Left lung (tissue), 4 donors: ENCODE measurements at regions not wholly inside any gene's neighbourhood (a gene's known extent, or its start where the extent isn't known, plus 50 kb on each side); places are given as distances from the start of the nearest gene placed in this dataset.

ENCODE experiments used
- ATAC-seq: fragments of 200-7000 bp; cut with Tn5 transposase; one replicate; pipeline ENCODE4 v1.9.1; 2020; ENCODE audit warnings: moderate library complexity
- DNase-seq, 4 donors: peaks; one replicate each; pipeline ENCODE4 v3.0.0-alpha.2; 2013 to 2020
- H3K27ac ChIP-seq, 2 donors: fragments of 200-600 bp; sonication (generic) in 1 of 2; one replicate each; pipeline versions ENCODE4 v1.5.0 to v1.8.0; 2020 to 2021
- H3K27me3 ChIP-seq, 2 donors: fragments of 200-600 bp; sonication (generic) in 1 of 2; one replicate each; pipeline versions ENCODE4 v1.5.0 to v1.8.0; 2020 to 2021
- H3K36me3 ChIP-seq, 2 donors: fragments of 200-600 bp; sonication (generic) in 1 of 2; one replicate each; pipeline versions ENCODE4 v1.5.0 to v1.8.0; 2020 to 2021
- H3K4me1 ChIP-seq, 2 donors: fragments of 200-600 bp; one replicate each; pipeline ENCODE4 v1.8.0; 2021
- H3K4me3 ChIP-seq, 2 donors: fragments of 200-600 bp; sonication (generic) in 1 of 2; one replicate each; pipeline versions ENCODE4 v1.5.0 to v1.8.0; 2020 to 2021; ENCODE audit warnings: mild to moderate bottlenecking in 1 of 2
- H3K9me3 ChIP-seq, 2 donors: fragments of 200-600 bp; sonication (generic) in 1 of 2; one replicate each; pipeline versions ENCODE4 v1.5.0 to v1.8.0; 2020 to 2021
- CTCF ChIP-seq, 2 donors: fragments of 200-600 bp; sonication (generic) in 1 of 2; IDR thresholded peaks; one replicate each; pipeline versions ENCODE4 v1.5.0 to v1.8.0; 2021; ENCODE audit warnings: antibody characterized with exemption in 2 of 2
- intact Hi-C, 2 donors: fragments of 100-400 bp; cut with DNase I; formaldehyde crosslinking; loops; one replicate each; pipeline versions ENCODE4 v1.11.2 to v1.14.2; 2022
- donor health status: DM: no; HTN: yes; CAD: no.
- donor health status: DM: no; HTN: no; CAD: no.

- H3K9me3 ChIP-seq: peaks cover 0 to 12% of the 10 kb centered on the region in 2 donors
- ATAC-seq (no peak), DNase-seq (peak in 2 of 4 donors; percentile 32 to 54)
- intact Hi-C loops: no loop called here
- no peak overlapping the region for H3K27ac ChIP-seq
- TF ChIP-seq CTCF (IDR thresholded peaks at IDR 0.05): no peak
- no peak overlapping the region for H3K4me3 ChIP-seq
- no peaks in the 10 kb centered on the region for H3K4me1 ChIP-seq
- H3K36me3 ChIP-seq: no peaks in the 10 kb centered on the region
- H3K27me3 ChIP-seq: no peaks in the 10 kb centered on the region
Observed at GRCh38 chr20:55406891-55407290, 598.4 kb downstream of the CBLN4 start.

- Histone ChIP-seq H3K4me3 (no peak overlapping the region), H3K36me3 (no peaks in the 10 kb centered on the region), H3K4me1 (no peaks in the 10 kb centered on the region), H3K27ac (no peak overlapping the region), H3K9me3 (peaks cover 0 to 3% of the 10 kb centered on the region in 2 donors), H3K27me3 (no peaks in the 10 kb centered on the region)
- intact Hi-C loops: no loop called here
- DNase-seq (no peak), ATAC-seq (no peak)
- TF ChIP-seq CTCF (IDR thresholded peaks at IDR 0.05): no peak
Observed at GRCh38 chr20:55394592-55394991, 610.7 kb downstream of the CBLN4 start.

- intact Hi-C loops: no loop called here
- Histone ChIP-seq H3K4me1 (no peaks in the 10 kb centered on the region), H3K36me3 (no peaks in the 10 kb centered on the region), H3K27ac (no peak overlapping the region), H3K4me3 (no peak overlapping the region), H3K27me3 (no peaks in the 10 kb centered on the region), H3K9me3 (no peaks in the 10 kb centered on the region)
- no peak for TF ChIP-seq CTCF (IDR thresholded peaks at IDR 0.05)
- DNase-seq (no peak), ATAC-seq (no peak)
Observed at GRCh38 chr20:55390791-55391190, 614.5 kb downstream of the CBLN4 start.

- DNase-seq (no peak), ATAC-seq (no peak)
- H3K4me1 ChIP-seq: no peaks in the 10 kb centered on the region
- H3K9me3 ChIP-seq: no peaks in the 10 kb centered on the region
- intact Hi-C loops: no loop called here
- no peak overlapping the region for H3K27ac ChIP-seq
- H3K27me3 ChIP-seq: no peaks in the 10 kb centered on the region
- H3K4me3 ChIP-seq: no peak overlapping the region
- no peak for TF ChIP-seq CTCF (IDR thresholded peaks at IDR 0.05)
- H3K36me3 ChIP-seq: no peaks in the 10 kb centered on the region
Observed at GRCh38 chr20:55386686-55387085, 618.6 kb downstream of the CBLN4 start.

DNA sequence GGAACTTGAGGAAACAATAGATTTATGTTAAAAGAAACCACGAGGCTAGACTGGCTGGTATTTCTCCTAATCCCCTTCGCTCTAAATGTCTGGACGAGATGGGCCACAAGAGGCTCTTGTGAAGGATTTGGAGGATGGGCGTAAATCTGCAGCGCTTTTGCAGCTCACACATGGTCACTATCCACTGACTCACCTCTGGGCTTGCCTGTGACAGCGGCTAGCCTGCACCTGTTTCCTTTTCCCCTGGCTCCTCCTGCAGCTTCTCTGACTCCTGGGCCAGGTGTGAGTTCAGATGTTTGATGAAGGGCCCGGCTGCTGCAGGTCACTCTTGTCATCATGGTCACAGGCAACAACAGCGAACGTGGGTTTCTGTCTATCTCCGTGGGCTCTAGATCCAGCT lies 629.4 kb downstream of the CBLN4 start:
- no peak overlapping the region for H3K4me3 ChIP-seq
- H3K36me3 ChIP-seq: no peaks in the 10 kb centered on the region
- no peaks in the 10 kb centered on the region for H3K4me1 ChIP-seq
- DNase-seq (no peak), ATAC-seq (no peak)
- no peak overlapping the region for H3K27ac ChIP-seq
- no peaks in the 10 kb centered on the region for H3K9me3 ChIP-seq
- intact Hi-C loops: no loop called here
- H3K27me3 ChIP-seq: no peaks in the 10 kb centered on the region
- TF ChIP-seq CTCF (IDR thresholded peaks at IDR 0.05): no peak
